ENCODE measurements at regions not wholly inside any gene's neighbourhood (a gene's known extent, or its start where the extent isn't known, plus 50 kb on each side); places are given as distances from the start of the nearest gene placed in this dataset.

DNA sequence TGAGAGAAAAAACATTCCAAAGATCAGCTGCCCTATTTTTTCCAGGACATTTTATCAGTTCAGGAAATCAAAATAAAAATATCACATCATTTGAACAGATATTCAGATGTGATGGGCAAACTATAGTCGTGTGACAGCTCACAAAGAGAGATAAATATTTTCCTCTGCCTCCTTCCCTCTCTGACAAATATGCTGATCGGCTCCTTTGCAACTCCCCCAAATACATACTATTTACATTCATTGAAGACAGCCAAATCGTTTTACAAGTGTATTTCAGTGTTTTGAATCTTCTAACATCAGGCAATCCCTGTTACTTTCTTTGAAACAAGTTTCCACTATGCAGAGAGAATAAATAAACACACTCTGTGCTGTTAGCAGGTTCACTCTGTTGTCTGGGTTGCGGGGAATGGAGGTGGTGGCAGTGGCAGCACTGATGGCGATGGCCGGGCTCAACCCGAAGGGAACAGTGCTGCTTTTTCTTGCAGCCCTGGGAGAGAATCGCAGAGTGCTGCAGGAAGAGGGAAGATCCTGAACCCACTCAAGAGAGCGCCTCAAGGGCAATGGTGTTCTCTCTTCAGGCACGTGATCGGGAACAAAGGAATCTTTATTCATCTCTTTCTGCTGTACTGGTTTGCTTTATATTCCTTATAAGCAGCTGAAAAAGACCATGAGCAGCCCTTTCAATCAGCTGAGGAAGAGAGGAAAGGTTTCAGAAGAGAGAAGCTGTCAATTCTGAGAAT, 142.5 kb downstream of the PHLDA1 start:
- ATAC-seq (peak; percentile 26), DNase-seq (no peak)
- Histone ChIP-seq H3K4me3 (no peak overlapping the region), H3K36me3 (ENCODE audit: low read depth) (no peaks in the 10 kb centered on the region), H3K9me3 (no peaks in the 10 kb centered on the region), H3K4me1 (ENCODE audit: low read depth) (no peaks in the 10 kb centered on the region)
- TF ChIP-seq, protein P1, sequence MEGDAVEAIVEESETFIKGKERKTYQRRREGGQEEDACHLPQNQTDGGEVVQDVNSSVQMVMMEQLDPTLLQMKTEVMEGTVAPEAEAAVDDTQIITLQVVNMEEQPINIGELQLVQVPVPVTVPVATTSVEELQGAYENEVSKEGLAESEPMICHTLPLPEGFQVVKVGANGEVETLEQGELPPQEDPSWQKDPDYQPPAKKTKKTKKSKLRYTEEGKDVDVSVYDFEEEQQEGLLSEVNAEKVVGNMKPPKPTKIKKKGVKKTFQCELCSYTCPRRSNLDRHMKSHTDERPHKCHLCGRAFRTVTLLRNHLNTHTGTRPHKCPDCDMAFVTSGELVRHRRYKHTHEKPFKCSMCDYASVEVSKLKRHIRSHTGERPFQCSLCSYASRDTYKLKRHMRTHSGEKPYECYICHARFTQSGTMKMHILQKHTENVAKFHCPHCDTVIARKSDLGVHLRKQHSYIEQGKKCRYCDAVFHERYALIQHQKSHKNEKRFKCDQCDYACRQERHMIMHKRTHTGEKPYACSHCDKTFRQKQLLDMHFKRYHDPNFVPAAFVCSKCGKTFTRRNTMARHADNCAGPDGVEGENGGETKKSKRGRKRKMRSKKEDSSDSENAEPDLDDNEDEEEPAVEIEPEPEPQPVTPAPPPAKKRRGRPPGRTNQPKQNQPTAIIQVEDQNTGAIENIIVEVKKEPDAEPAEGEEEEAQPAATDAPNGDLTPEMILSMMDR (IDR thresholded peaks at IDR 0.05), result no peak
- intact Hi-C loops (cut with DNase I, micrococcal nuclease), result no loop called here

DNA sequence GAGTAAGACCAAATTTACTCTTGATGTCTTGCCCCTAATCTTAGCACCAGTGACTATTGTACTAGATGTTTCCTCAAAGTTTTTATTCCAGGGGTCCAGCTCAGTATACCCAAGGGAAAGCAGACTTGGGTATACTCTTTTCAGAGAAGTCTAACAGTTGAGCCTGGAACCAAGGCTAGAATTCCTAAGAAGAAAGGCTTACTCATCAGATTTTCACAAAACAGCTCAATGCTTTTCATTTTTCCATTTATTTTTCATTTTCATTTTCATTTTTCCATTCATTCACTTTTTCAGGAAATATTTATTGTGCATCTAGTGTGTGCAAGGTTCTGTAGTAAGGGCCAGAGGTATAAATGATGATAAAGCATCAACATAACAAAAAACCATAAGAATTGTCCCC, 143.2 kb downstream of the PHLDA1 start:
- no peaks in the 10 kb centered on the region for H3K4me1 ChIP-seq (ENCODE audit: low read depth)
- TF ChIP-seq, protein P1 (IDR thresholded peaks at IDR 0.05), result no peak
- no peaks in the 10 kb centered on the region for H3K9me3 ChIP-seq
- H3K4me3 ChIP-seq, result no peak overlapping the region
- intact Hi-C loops (cut with DNase I, micrococcal nuclease), result no loop called here
- no peaks in the 10 kb centered on the region for H3K36me3 ChIP-seq (ENCODE audit: low read depth)
- ATAC-seq (no peak), DNase-seq (no peak)

DNA sequence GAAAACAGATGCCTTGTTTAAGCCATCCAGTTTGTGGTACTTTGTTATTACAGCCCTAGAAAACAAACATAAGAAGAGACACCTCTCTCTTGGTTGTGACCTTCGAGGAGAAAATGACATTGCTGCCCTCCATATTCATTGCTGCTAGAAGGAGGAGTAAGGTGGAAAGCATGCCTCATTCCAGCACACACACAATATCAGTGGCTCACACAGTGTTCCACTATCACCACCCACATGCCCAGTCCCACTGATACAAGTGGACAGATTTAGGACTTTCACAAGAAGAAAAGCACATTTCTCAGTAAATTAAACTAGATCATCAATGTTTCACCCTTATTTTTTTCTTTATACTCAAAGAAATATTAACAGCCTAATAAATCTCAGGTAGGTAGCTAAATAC, 143.6 kb downstream of the PHLDA1 start:
- ATAC-seq, result no peak
- no peaks in the 10 kb centered on the region for H3K4me1 ChIP-seq (ENCODE audit: low read depth)
- TF ChIP-seq, protein P1 (IDR thresholded peaks at IDR 0.05), result no peak

DNA sequence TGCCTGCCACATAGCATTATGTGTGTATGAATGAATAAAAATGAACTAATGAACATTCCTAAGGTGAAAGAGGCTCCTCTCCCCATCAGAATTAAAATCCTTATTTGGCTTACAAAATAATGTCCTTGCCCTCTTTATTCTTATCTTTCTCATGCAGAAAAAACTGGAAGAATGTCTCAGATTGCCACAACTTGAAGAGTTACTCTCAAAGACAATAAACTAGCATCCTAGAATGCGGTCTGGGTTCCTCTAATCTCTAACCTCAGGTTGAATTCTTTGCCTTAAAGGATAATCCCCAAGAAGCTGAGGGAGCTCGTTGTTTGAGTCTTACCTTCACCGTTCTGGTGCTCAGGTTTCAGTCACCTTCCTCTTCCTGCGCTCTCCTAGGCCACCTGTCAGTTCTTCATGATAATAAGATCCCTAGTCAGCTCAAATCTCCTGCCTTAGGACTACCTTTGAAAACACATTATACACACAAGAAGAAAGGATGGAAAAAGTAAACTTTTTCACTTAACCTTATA, 147.1 kb downstream of the PHLDA1 start:
- DNase-seq, result no peak
- peaks cover 3% of the 10 kb centered on the region for H3K4me1 ChIP-seq (ENCODE audit: low read depth)
- H3K9me3 ChIP-seq, result no peaks in the 10 kb centered on the region
- no peaks in the 10 kb centered on the region for H3K36me3 ChIP-seq (ENCODE audit: low read depth)
- ATAC-seq, result no peak
- H3K4me3 ChIP-seq, result no peak overlapping the region
- TF ChIP-seq, protein P1 (IDR thresholded peaks at IDR 0.05), result no peak
- intact Hi-C loops (cut with DNase I, micrococcal nuclease), result no loop called here

More for the DNA sequence above, 143.6 kb downstream of the PHLDA1 start:
- intact Hi-C loops (cut with DNase I, micrococcal nuclease), result no loop called here
- DNase-seq, result no peak
- Histone ChIP-seq H3K4me3 (no peak overlapping the region), H3K36me3 (ENCODE audit: low read depth) (no peaks in the 10 kb centered on the region), H3K9me3 (no peaks in the 10 kb centered on the region)

DNA sequence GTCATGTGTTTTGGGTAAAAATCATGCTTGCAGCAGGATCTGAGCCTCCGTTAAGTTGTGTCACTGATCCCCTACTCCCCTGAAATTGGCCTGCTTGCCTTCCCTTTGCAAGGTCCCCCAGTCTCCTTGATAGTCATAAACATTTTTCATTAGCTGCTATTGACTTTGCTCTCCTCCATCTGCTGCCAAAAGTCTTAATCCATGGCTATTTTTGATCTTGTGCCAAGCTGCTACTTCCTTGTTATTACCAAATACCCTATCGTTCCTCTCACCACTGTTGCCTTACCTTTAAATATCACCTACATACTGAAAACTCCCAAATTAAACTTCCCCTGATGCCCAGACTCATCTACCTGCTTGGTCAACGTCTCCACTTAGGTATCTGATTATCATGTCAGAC, 148.3 kb downstream of the PHLDA1 start:
- H3K4me3 ChIP-seq, result no peak overlapping the region
- no peak for DNase-seq
- TF ChIP-seq, protein P1 (IDR thresholded peaks at IDR 0.05), result no peak
- no peaks in the 10 kb centered on the region for H3K36me3 ChIP-seq (ENCODE audit: low read depth)
- H3K9me3 ChIP-seq, result no peaks in the 10 kb centered on the region
- intact Hi-C loops (cut with DNase I, micrococcal nuclease), result no loop called here
- H3K4me1 ChIP-seq (ENCODE audit: low read depth), result peaks cover 8% of the 10 kb centered on the region
- ATAC-seq, result no peak

Measured in mucosa of descending colon (tissue), 3 donors.